ENCODE measurements at regions not wholly inside any gene's neighbourhood (a gene's known extent, or its start where the extent isn't known, plus 50 kb on each side); places are given as distances from the start of the nearest gene placed in this dataset.

DNA sequence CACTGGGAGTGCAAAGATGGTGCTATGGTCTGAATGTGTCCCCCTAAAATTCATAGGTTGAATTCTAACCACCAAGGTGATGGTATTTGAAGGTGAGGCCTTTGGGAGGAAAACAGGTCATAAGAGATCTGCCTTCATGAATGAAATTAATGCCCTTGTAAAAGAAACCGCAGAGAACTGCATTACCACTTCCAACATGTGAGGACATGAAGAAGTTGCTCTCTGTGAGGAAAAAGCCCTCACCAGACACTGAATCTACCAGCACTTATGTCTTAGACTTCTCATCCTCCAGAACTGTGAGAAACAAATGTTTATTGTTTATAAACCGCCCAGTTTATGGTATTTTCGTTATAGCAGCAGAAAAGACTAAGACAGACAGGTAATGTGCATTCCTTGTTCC, 224.7 kb upstream of the C1orf87 start (continued):
- TF ChIP-seq ZFP69B (tag by site-specific recombination; IDR thresholded peaks at IDR 0.05) (no peak), ZNF169 (tag by site-specific recombination; IDR thresholded peaks at IDR 0.05) (no peak), ZBTB21 (tag by site-specific recombination; IDR thresholded peaks at IDR 0.05) (no peak), ZNF624 (tag by site-specific recombination; IDR thresholded peaks at IDR 0.05) (no peak), GLI2 (tag by site-specific recombination; IDR thresholded peaks at IDR 0.05; ENCODE audit: borderline replicate concordance, low read depth) (no peak), SCRT1 (tag by site-specific recombination; IDR thresholded peaks at IDR 0.05; ENCODE audit: borderline replicate concordance) (no peak), ZNF558 (tag by site-specific recombination; IDR thresholded peaks at IDR 0.05) (no peak)

DNA sequence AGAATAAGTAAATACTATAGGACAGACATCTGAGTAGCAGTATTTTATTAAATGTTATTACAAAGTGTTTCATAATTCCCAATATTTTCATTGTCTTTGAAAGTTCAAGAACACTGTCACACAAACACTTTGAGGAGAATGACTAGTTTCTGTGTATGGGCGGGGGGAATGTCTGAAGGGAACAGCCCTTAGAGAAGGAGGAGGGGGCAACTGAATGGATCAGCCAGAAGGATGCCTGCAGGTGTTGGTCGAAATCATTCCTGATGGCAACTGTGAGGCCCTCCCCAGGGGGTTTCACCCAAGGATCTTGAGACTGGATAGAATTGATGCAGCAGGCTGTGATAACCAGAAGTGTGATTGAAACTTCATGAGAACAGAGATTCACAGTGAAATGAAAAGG, 223.2 kb upstream of the C1orf87 start:
- CTCF ChIA-PET, result interaction anchor here (3.5 kb wide), 1 partner anchor 15 kb away, joined by 13 read pairs; no protein-coding TSS in a partner anchor
- no peaks in the 10 kb centered on the region for H3K9me3 ChIP-seq (ENCODE audit: control insufficient read depth, insufficient read depth, low read depth, low read length)
- H3K4me3 ChIP-seq (ENCODE audit: low read depth, low read length), result no peak overlapping the region
- H3K4me1 ChIP-seq (ENCODE audit: control insufficient read depth, insufficient read depth, low read length), result no peaks in the 10 kb centered on the region
- TF ChIP-seq ZNF341 (tag by site-specific recombination; IDR thresholded peaks at IDR 0.05; ENCODE audit: low read depth), result peak; percentile 59; the same call in 1 of the 2 replicates
- TF ChIP-seq ZNF248 (tag by site-specific recombination; IDR thresholded peaks at IDR 0.05), result no peak
- no peaks in the 10 kb centered on the region for H3K36me3 ChIP-seq (ENCODE audit: control insufficient read depth in 2 of 2, insufficient read depth in 1 of 2, low read length in 2 of 2)
- POLR2A ChIA-PET, result no interaction called here
- H3K27ac ChIP-seq (ENCODE audit: extremely low read depth, low read depth, low read length), result no peak overlapping the region

DNA sequence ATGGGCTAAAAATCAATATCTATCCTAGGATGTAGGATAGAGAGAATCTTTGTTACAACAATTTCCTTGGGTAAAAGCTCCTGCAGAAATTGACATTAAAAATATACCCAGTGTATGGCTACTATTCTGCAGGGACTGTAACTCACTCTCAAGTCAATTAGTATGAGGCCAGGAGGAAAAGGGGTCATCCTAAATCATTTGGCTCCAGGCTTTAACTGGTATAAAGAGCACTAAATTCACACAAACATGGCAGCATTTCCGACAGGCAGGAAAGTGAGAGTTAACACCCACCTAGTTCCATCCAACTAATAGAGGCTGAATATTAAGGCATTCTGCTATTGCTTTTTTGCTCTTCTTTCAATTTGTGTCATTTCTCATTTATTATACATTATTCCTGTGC, 218.6 kb upstream of the C1orf87 start:
- POLR2A ChIA-PET, result no interaction called here
- no peak for TF ChIP-seq ZNF76 (tag by site-specific recombination; IDR thresholded peaks at IDR 0.05; ENCODE audit: borderline replicate concordance, low read depth)
- TF ChIP-seq ZNF629 (tag by site-specific recombination; IDR thresholded peaks at IDR 0.05), result no peak
- TF ChIP-seq ZNF16 (tag by site-specific recombination; IDR thresholded peaks at IDR 0.05; ENCODE audit: low read depth), result no peak
- no peak for TF ChIP-seq TRIM28 (IDR thresholded peaks at IDR 0.05; ENCODE audit: borderline replicate concordance, low read length)
- TF ChIP-seq, protein P1, sequence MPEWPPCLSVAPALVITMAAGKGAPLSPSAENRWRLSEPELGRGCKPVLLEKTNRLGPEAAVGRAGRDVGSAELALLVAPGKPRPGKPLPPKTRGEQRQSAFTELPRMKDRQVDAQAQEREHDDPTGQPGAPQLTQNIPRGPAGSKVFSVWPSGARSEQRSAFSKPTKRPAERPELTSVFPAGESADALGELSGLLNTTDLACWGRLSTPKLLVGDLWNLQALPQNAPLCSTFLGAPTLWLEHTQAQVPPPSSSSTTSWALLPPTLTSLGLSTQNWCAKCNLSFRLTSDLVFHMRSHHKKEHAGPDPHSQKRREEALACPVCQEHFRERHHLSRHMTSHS (tag by site-specific recombination; IDR thresholded peaks at IDR 0.05), result no peak
- TF ChIP-seq ZNF214 (tag by site-specific recombination; IDR thresholded peaks at IDR 0.05; ENCODE audit: borderline replicate concordance), result no peak
- TF ChIP-seq GFI1B (tag by site-specific recombination; IDR thresholded peaks at IDR 0.05), result no peak
- Histone ChIP-seq H3K4me1 (ENCODE audit: control insufficient read depth, insufficient read depth, low read length) (no peaks in the 10 kb centered on the region), H3K4me3 (ENCODE audit: low read depth, low read length) (no peak overlapping the region), H3K9me3 (ENCODE audit: control insufficient read depth, insufficient read depth, low read depth, low read length) (no peaks in the 10 kb centered on the region), H3K36me3 (ENCODE audit: control insufficient read depth in 2 of 2, insufficient read depth in 1 of 2, low read length in 2 of 2) (no peaks in the 10 kb centered on the region), H3K27ac (ENCODE audit: extremely low read depth, low read depth, low read length) (no peak overlapping the region)
- CTCF ChIA-PET, result interaction anchor here (2.3 kb wide), 1 partner anchor 10 kb away, joined by 9 read pairs; no protein-coding TSS in a partner anchor

DNA sequence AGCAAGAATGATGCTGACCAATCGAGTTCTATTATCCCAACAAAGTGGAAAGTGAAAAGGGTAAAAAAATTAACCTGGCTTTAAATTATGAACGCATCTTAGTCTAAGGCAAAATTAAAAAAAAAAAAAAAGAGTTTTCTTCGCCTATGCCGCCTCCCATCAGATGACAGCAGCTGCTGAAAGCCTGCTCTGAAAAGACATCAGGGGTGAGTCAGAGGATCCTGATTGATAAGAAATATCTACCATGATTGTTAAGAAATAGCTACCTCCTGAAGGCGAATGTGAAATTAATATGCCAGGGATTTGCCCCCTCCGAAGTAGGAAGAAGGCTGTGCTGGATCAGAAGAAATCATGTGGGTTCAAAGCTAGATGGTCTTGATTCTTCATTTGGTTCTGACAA, 216.8 kb upstream of the C1orf87 start:
- TF ChIP-seq ZNF416 (tag by site-specific recombination; IDR thresholded peaks at IDR 0.05) (no peak), MYNN (tag by site-specific recombination; IDR thresholded peaks at IDR 0.05; ENCODE audit: borderline replicate concordance) (no peak), ZNF433 (tag by site-specific recombination; IDR thresholded peaks at IDR 0.05; ENCODE audit: low read depth) (no peak), ZNF23 (tag by site-specific recombination; IDR thresholded peaks at IDR 0.05; ENCODE audit: borderline replicate concordance) (no peak), ZEB2 (tag by site-specific recombination; IDR thresholded peaks at IDR 0.05) (no peak), IKZF3 (tag by site-specific recombination; IDR thresholded peaks at IDR 0.05) (no peak), ZNF366 (tag by site-specific recombination; conservative IDR thresholded peaks at IDR 0.05) (no peak)
- TF ChIP-seq, protein P2, sequence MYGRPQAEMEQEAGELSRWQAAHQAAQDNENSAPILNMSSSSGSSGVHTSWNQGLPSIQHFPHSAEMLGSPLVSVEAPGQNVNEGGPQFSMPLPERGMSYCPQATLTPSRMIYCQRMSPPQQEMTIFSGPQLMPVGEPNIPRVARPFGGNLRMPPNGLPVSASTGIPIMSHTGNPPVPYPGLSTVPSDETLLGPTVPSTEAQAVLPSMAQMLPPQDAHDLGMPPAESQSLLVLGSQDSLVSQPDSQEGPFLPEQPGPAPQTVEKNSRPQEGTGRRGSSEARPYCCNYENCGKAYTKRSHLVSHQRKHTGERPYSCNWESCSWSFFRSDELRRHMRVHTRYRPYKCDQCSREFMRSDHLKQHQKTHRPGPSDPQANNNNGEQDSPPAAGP (tag by site-specific recombination; IDR thresholded peaks at IDR 0.05), result no peak
- TF ChIP-seq, protein P3, sequence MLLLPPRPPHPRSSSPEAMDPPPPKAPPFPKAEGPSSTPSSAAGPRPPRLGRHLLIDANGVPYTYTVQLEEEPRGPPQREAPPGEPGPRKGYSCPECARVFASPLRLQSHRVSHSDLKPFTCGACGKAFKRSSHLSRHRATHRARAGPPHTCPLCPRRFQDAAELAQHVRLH (tag by site-specific recombination; IDR thresholded peaks at IDR 0.05), result no peak
- TF ChIP-seq, protein P4, sequence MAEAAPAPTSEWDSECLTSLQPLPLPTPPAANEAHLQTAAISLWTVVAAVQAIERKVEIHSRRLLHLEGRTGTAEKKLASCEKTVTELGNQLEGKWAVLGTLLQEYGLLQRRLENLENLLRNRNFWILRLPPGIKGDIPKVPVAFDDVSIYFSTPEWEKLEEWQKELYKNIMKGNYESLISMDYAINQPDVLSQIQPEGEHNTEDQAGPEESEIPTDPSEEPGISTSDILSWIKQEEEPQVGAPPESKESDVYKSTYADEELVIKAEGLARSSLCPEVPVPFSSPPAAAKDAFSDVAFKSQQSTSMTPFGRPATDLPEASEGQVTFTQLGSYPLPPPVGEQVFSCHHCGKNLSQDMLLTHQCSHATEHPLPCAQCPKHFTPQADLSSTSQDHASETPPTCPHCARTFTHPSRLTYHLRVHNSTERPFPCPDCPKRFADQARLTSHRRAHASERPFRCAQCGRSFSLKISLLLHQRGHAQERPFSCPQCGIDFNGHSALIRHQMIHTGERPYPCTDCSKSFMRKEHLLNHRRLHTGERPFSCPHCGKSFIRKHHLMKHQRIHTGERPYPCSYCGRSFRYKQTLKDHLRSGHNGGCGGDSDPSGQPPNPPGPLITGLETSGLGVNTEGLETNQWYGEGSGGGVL (tag by site-specific recombination; IDR thresholded peaks at IDR 0.05), result no peak
- TF ChIP-seq, protein P5, sequence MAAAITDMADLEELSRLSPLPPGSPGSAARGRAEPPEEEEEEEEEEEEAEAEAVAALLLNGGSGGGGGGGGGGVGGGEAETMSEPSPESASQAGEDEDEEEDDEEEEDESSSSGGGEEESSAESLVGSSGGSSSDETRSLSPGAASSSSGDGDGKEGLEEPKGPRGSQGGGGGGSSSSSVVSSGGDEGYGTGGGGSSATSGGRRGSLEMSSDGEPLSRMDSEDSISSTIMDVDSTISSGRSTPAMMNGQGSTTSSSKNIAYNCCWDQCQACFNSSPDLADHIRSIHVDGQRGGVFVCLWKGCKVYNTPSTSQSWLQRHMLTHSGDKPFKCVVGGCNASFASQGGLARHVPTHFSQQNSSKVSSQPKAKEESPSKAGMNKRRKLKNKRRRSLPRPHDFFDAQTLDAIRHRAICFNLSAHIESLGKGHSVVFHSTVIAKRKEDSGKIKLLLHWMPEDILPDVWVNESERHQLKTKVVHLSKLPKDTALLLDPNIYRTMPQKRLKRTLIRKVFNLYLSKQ (tag by site-specific recombination; IDR thresholded peaks at IDR 0.05; ENCODE audit: borderline replicate concordance), result no peak
- no peak overlapping the region for H3K4me3 ChIP-seq (ENCODE audit: low read depth, low read length)
- no peaks in the 10 kb centered on the region for H3K4me1 ChIP-seq (ENCODE audit: control insufficient read depth, insufficient read depth, low read length)
- no peaks in the 10 kb centered on the region for H3K9me3 ChIP-seq (ENCODE audit: control insufficient read depth, insufficient read depth, low read depth, low read length)
- ChIA-PET CTCF (interaction anchor here (0.7 to 2.3 kb wide), 2 partner anchors 9 to 59 kb away, joined by 5 to 9 read pairs; no protein-coding TSS in a partner anchor), POLR2A (no interaction called here)
- H3K36me3 ChIP-seq (ENCODE audit: control insufficient read depth in 2 of 2, insufficient read depth in 1 of 2, low read length in 2 of 2), result no peaks in the 10 kb centered on the region
- no peak overlapping the region for H3K27ac ChIP-seq (ENCODE audit: extremely low read depth, low read depth, low read length)

All from HEK293 (cell line).